ENCODE measurements at regions not wholly inside any gene's neighbourhood (a gene's known extent, or its start where the extent isn't known, plus 50 kb on each side); places are given as distances from the start of the nearest gene placed in this dataset.

GRCh38 chr2:236844711-236845110 lies 241.0 kb upstream of the COPS8 start:
- TF ChIP-seq, protein P1, sequence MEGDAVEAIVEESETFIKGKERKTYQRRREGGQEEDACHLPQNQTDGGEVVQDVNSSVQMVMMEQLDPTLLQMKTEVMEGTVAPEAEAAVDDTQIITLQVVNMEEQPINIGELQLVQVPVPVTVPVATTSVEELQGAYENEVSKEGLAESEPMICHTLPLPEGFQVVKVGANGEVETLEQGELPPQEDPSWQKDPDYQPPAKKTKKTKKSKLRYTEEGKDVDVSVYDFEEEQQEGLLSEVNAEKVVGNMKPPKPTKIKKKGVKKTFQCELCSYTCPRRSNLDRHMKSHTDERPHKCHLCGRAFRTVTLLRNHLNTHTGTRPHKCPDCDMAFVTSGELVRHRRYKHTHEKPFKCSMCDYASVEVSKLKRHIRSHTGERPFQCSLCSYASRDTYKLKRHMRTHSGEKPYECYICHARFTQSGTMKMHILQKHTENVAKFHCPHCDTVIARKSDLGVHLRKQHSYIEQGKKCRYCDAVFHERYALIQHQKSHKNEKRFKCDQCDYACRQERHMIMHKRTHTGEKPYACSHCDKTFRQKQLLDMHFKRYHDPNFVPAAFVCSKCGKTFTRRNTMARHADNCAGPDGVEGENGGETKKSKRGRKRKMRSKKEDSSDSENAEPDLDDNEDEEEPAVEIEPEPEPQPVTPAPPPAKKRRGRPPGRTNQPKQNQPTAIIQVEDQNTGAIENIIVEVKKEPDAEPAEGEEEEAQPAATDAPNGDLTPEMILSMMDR (IDR thresholded peaks at IDR 0.05; ENCODE audit: low read depth, low read length, missing control alignments): no peak
- no peak overlapping the region for H3K4me3 ChIP-seq (ENCODE audit: low read depth, low read length)
- DNase-seq (ENCODE audit: low read depth): no peak

- no peak overlapping the region for H3K4me3 ChIP-seq (ENCODE audit: low read depth, low read length)
- TF ChIP-seq, protein P1 (IDR thresholded peaks at IDR 0.05; ENCODE audit: low read depth, low read length, missing control alignments): no peak
- DNase-seq (ENCODE audit: low read depth): no peak
Observed at GRCh38 chr2:236847023-236847422, 238.7 kb upstream of the COPS8 start.

GRCh38 chr2:236847538-236848263 lies 238.0 kb upstream of the COPS8 start:
- TF ChIP-seq, protein P1 (IDR thresholded peaks at IDR 0.05; ENCODE audit: low read depth, low read length, missing control alignments): no peak
- no peak for DNase-seq (ENCODE audit: low read depth)
- no peak overlapping the region for H3K4me3 ChIP-seq (ENCODE audit: low read depth, low read length)

- no peak overlapping the region for H3K4me3 ChIP-seq (ENCODE audit: low read depth, low read length)
- TF ChIP-seq, protein P1 (IDR thresholded peaks at IDR 0.05; ENCODE audit: low read depth, low read length, missing control alignments): no peak
- no peak for DNase-seq (ENCODE audit: low read depth)
Observed at GRCh38 chr2:236848501-236848900, 237.2 kb upstream of the COPS8 start.

- TF ChIP-seq, protein P1 (IDR thresholded peaks at IDR 0.05; ENCODE audit: low read depth, low read length, missing control alignments): no peak
- no peak for DNase-seq (ENCODE audit: low read depth)
Observed at GRCh38 chr2:236849508-236849907, 236.2 kb upstream of the COPS8 start.

DNA sequence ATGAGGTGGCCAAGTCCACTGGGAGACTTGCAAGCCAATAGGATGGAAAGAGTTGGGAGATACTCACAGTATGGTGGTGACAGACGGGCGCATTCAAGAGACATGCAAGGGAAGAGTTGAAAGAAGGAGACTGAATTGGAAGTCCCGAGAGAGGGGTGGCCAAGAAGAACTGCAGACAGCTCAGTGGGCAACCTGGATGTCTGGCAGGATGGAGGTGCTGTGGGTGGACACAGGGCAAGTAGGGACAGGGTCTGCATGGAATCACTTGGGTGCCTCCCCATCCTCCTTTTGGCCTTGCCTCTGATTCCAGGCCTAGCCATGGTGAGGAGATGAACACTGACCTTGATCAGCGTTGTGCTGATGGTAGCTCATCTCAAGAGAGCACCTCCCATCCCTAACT lies 235.7 kb upstream of the COPS8 start:
- TF ChIP-seq, protein P1 (IDR thresholded peaks at IDR 0.05; ENCODE audit: low read depth, low read length, missing control alignments): no peak
- DNase-seq (ENCODE audit: low read depth): no peak
- no peak overlapping the region for H3K4me3 ChIP-seq (ENCODE audit: low read depth, low read length)

More at GRCh38 chr2:236849508-236849907, 236.2 kb upstream of the COPS8 start:
- no peak overlapping the region for H3K4me3 ChIP-seq (ENCODE audit: low read depth, low read length)

DNA sequence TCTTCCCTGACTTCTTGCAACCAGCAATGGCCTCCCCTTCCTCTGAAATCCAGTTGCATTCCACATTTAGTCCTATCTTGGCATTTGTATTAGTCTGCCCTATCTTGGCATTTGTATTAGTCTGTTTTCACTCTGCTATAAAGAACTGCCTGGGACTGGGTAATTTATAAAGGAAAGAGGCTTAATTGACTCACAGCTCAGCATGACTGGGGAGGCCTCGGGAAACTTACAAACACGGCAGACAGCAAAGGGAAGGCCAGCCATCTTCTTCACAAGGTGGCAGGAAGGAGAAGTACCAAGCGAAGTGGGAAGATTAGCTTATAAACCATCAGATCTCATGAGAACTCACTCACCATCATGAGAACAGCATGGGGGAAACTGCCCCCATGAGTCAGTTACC lies 234.5 kb upstream of the COPS8 start:
- TF ChIP-seq, protein P1 (IDR thresholded peaks at IDR 0.05; ENCODE audit: low read depth, low read length, missing control alignments): no peak
- DNase-seq (ENCODE audit: low read depth): no peak
- H3K4me3 ChIP-seq (ENCODE audit: low read depth, low read length): no peak overlapping the region

All from GM12864 (cell line).